MCF 10A (cell line): ENCODE measurements at regions not wholly inside any gene's neighbourhood (a gene's known extent, or its start where the extent isn't known, plus 50 kb on each side); places are given as distances from the start of the nearest gene placed in this dataset.

ENCODE experiments used
- BruUV-seq: library from RNA; stranded (reverse); fragments of 400-500 nt; replicated peaks from 2 replicates; lab custom pipeline; 2021; lab: Mats Ljungman, UMichigan
- CTCF ChIA-PET: fragments of 300-600 bp; sonication (Branson Sonifier 250); formaldehyde crosslinking; extraction: SDS; loops from one replicate; lab custom pipeline; 2021; ENCODE audit warnings: antibody characterized with exemption, inconsistent platforms; lab: Yijun Ruan, JAX
- POLR2A ChIA-PET: fragments of 300-600, 350-650 bp; sonication (Branson Sonifier 250); formaldehyde crosslinking; extraction: SDS; loops from one replicate; lab custom pipeline; 2020; ENCODE audit warnings: antibody characterized with exemption, inconsistent platforms; lab: Yijun Ruan, JAX
- DNase-seq: peaks from one replicate; pipeline ENCODE4 v3.0.0-alpha.2; 2018; ENCODE audit not compliant: unreplicated experiment
- H3K27ac Mint-ChIP-seq: one replicate; pipeline ENCODE4 v1.8.0; 2022; ENCODE audit warnings: mild to moderate bottlenecking, low read depth, mixed read lengths; ENCODE audit not compliant: unreplicated experiment
- H3K27me3 Mint-ChIP-seq: one replicate; pipeline ENCODE4 v1.8.0; 2022; ENCODE audit warnings: mixed read lengths; ENCODE audit not compliant: insufficient read depth, unreplicated experiment
- H3K36me3 Mint-ChIP-seq: one replicate; pipeline ENCODE4 v1.8.0; 2022; ENCODE audit warnings: mild to moderate bottlenecking, moderate library complexity, mixed read lengths; ENCODE audit not compliant: insufficient read depth, unreplicated experiment
- H3K4me1 Mint-ChIP-seq: one replicate; pipeline ENCODE4 v1.8.0; 2022; ENCODE audit warnings: mixed read lengths; ENCODE audit not compliant: insufficient read depth, unreplicated experiment
- H3K4me3 Mint-ChIP-seq: one replicate; pipeline ENCODE4 v1.8.0; 2022; ENCODE audit warnings: mild to moderate bottlenecking, moderate library complexity, mixed read lengths; ENCODE audit not compliant: unreplicated experiment
- H3K9me3 Mint-ChIP-seq: one replicate; pipeline ENCODE4 v1.8.0; 2022; ENCODE audit warnings: mixed read lengths; ENCODE audit not compliant: unreplicated experiment
- CTCF ChIP-seq: fragments of 200-600 bp; IDR thresholded peaks from one replicate; pipeline ENCODE4 v1.8.0; 2022; ENCODE audit warnings: antibody characterized with exemption, mild to moderate bottlenecking; ENCODE audit not compliant: unreplicated experiment
- intact Hi-C: fragments of 100-400 bp; cut with micrococcal nuclease; formaldehyde crosslinking; loops from 2 replicates; pipeline ENCODE4 v1.14.1; 2022

- ChIA-PET POLR2A (no interaction called here), CTCF (no interaction called here)
- TF ChIP-seq CTCF = no peak
- DNase-seq = no peak
- no peaks in the 10 kb centered on the region for H3K36me3 Mint-ChIP-seq
- H3K27ac Mint-ChIP-seq = no peak overlapping the region
- H3K4me3 Mint-ChIP-seq = no peak overlapping the region
- intact Hi-C loops = no loop called here
- H3K4me1 Mint-ChIP-seq = no peaks in the 10 kb centered on the region
- H3K27me3 Mint-ChIP-seq = peaks cover 56% of the 10 kb centered on the region
- no peaks in the 10 kb centered on the region for H3K9me3 Mint-ChIP-seq
- no TSS peak for BruUV-seq
These were observed 55.7 kb upstream of the PRKCQ start for GRCh38 chr10:6635784-6636183.
